HG02763 (cell line): ENCODE measurements at regions not wholly inside any gene's neighbourhood (a gene's known extent, or its start where the extent isn't known, plus 50 kb on each side); places are given as distances from the start of the nearest gene placed in this dataset.
A peak's percentile ranks its signal among the peaks of the same experiment; 100 is the strongest.

Experiments used
- ATAC-seq: cut with Tn5 transposase; IDR thresholded peaks from one replicate; pipeline ENCODE4 v1.9.1; 2021; ENCODE audit warnings: mild to moderate bottlenecking, moderate library complexity; ENCODE audit not compliant: unreplicated experiment

DNA sequence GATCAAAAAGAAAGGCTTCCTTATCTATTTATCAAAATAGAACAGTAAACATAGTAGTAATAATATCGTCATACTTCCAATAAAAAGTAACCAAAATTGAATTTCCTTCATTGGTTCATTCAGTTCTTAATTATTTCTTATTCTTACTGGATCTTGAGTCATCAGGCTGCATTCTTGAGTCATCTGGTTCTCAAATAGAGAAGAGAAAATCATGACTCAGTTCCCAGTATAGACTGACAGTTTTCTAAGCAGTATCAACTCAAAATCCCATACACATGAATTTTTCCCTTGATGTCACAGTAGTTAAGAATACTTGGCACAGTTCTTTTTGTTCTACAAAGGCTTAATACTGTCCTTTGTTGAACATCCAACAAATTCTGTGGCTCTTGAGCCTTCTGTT, 626.9 kb upstream of the ADGRL4 start:
- ATAC-seq = no peak

DNA sequence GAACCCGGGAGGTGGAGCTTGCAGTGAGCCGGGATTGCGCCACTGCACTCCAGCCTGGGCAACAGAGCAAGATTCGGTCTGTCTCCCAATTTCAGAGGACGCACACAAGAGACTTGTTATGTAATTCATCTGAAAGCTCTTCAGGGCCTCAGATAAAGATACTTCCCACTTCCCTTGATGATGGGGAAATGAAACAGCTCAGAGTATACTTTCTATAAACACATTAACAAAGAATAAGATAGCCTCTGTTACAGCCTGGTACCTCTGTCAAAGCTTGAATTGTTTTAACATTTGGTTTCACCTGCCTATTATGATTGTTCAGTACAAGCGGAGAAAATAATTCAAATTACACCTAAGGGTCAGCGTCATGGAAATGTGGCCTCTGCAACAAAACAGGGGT, 622.9 kb upstream of the ADGRL4 start:
- ATAC-seq = peak; percentile 59

DNA sequence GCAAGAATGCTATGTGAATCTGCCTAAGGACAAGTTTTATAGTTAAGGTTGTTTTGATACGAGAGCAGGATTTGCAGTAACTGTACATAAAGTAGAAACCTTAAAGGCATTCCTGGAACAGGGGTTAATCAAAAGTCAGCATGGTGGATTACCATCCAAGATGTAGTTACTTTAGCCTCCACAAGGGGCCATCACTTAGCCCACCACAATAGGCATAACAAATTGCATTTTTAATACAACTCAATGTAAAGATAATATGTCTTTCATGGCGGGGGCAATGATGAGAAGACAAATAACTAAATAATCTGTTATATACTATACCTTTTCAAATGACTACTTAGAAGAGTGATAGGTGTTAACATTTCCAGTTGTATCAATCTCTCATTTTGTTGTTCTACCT, 611.2 kb upstream of the ADGRL4 start:
- no peak for ATAC-seq

DNA sequence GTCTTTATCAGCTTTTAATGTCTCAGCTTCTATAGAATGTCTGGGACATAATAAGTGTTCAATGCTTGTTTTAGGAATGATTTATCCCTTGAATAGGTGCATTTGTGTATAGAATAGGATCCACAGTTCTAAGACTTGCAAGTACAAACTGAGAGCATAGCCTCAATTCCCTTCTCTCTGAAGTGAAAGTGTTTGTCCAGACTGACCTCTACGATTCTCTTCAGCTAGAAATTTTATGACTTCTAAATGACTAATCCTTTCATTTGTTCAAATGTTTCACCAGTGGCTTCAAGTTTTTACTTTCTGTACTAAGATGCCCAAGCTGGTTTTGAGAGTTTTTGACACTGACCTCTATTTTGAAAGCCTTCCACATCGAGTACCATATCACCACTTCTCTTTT, 608.2 kb upstream of the ADGRL4 start:
- no peak for ATAC-seq

DNA sequence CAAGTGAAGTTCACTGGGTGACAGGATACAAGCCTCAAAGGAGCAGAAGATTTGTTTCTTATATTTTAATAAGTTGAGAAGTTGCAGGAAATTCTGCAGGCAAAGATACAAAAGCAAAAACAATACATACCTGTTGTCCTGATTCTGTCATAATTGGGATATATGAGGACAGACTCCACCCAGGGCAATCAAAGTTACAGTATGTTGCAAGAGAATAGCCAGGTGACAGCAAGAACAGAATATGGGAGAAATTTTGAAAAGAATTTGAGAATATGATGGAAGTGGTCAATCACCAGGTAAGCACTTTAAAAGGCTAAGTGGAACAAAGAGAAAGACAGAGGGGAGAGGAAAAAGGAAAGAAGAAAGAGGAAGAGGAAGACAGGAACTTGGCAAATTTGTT, 607.6 kb upstream of the ADGRL4 start:
- no peak for ATAC-seq

DNA sequence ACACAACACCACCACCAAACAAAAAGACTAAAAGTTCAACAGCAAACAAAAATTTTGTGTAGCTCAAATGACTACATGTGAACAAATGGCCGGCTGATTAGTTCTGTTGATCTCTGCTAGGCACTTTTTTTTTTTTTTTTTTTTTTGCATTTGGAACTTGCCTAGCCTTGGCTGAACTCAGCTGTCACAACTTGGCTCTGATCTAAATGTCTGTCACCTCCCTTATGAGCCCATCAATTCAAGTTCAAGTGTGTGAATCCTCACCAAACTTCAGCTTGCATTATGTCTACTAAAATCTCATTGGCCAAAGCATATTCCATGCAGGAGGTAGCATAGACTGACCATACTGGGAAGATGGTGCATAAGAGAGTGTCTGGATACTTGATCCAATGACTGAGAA, 606.5 kb upstream of the ADGRL4 start:
- no peak for ATAC-seq

DNA sequence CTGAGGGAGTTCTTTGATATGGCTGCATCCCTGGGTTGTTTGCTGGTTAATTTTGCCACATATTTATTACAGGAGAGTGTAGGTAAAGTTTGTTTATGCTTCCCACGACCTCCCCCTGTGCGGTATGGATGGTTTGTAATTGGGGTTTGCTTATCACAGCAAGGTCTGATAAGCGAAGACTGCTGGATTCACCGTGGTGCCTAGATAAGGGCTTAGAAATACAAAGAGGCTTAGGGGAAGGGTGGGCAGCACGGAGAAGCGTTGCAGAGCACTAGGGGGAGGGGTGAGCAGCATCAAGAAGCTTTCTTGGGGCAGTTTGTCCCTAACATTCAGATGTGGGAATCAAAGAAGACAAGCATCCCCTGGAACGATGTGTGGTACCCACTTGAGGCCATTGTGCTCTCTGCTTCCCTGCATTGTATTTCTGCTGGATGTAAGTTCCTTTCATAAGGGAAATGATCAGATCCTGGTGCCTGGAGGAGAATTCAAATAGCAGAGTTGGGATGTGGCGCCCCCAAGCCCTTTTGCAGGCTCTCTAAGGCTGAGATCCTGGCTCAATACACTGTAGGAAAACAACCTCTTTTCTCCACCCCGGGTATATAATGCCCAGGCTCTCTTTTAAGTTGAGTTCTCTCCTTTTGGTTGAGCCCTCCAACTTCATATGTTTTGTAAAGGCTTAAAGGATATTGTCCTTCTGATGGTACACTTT, 598.1 kb upstream of the ADGRL4 start:
- ATAC-seq = no peak

DNA sequence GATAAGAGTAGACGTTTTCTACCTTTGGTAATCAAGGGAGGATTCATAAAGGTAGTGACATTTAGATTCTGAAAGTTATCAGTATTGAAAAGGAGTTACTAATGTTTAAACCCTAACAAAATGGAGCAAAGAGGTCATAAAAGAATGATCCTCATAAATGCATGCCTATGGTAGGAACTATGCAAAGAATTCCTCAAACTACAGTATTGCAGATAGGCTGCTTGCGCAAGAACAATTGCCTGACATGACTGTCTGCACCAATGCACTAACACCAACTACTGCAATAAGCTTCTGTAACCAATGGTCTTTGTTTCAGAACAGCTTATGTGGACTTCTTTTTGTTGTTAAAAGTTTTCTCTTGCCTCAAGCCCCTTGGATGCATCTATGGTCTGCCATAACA, 597.3 kb upstream of the ADGRL4 start:
- ATAC-seq = no peak

DNA sequence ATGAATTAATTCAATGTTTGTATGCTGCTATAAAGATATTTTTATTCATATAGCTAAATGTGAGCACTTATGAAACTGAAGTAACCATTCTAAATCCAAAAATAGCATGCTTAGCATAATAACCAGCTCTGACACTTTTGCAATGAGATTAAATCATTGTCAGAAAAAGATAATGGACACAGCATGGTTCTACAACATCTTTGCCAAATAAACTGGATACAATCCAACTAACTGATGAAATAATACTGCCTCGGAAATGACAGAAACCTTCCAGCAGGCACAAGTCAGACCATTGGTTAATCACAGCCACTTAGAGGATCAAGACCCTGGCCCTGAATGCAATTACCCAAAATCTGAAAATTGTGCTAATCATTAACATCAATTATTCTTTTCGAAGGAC, 592.7 kb upstream of the ADGRL4 start:
- ATAC-seq = no peak

DNA sequence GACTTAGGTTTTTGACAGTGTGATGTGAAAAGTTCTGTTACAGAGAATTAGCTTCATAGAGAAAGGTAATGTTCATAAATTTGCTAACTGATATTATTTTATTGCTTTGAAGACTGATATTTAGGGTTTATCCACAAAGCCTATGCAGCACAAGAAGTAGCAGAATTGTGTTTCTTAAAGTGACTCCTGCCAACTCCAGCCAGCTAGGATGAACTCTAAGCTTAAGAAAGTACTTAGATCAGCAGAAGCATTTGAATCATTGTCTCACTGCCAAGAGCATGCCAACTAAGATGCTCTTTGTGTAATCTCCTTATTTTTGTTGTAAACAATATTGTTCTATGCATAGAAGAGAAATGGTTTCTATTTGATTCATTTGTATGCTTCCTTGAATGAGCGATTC, 589.4 kb upstream of the ADGRL4 start:
- no peak for ATAC-seq

DNA sequence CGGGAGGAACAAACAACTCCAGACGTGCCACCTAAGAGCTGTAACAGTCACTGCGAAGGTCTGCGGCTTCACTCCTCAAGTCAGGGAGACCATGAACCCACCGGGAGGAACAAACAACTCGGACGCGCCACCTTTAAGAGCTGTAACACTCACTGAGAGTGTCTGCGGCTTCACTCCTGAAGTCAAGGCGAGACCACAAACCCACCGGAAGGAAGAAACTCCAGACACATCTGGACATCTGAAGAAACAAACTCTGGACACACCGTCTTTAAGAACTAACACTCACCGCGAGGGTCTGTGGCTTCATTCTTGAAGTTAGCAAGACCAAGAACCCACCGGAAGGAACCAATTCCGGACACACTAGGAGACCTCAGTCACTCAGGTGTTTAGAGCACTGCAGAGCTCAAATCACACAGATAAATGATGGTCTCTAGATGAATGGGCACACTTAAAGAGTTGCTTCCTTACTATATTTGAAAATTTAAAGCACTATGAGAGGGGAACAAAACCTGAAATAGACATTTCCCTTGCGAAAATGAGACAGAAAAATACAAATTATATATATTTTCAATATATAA, 587.7 kb upstream of the ADGRL4 start:
- no peak for ATAC-seq

DNA sequence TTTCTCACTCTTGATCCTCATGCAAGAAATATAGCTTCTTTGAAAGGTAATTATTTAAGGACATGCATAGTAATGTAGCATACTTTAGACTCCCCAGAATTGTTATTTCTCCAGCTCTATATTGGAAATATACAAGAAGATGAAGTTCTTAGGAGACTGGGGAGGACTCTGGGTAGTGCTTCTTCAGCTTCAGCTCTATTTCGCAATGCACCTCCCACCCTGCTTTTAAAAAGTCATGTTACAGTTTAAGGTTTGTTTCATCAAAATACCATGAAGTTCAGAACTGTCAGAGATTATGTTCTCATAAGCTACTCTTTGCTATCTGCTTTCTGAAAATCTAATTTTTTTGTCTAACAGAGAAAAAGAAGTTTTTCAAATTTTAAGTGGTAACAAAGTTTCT, 586.2 kb upstream of the ADGRL4 start:
- ATAC-seq = no peak

DNA sequence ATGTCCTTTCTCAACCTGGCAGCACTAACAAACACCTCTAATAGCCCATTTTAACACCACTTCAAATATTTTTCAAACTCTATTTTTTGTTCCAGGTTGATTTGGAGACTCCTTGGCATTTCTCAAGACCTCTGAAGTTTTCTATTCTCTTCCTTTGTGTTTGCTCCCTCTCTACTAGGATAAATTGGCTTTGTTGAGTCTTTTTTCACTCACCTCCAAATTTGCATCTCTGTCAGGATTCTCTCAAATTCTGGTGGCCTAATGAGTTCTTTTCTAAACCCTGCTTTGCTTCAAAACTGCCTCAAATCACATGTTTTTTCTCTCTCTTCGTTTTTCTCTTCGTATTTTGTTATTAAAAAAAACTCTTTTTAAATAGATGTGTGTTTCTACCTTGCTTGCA, 582.2 kb upstream of the ADGRL4 start:
- no peak for ATAC-seq

DNA sequence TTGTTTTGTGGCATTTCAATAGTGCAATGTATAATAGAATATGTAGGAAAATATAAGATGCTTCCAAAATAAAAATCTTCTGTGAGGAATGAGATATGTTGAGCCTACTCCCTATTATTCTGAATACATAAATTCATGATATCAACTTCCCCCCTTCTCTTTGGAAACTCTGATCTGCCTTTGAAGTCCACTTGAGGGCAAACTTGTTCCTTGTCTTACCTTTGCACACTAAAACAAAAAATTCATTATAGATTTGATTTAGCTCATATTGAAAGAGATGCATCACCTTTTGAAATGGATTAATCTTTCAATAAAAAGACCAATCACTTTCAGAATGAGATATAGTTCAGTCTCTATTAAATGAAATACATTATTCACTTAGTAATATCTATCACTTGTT, 580.7 kb upstream of the ADGRL4 start:
- no peak for ATAC-seq

DNA sequence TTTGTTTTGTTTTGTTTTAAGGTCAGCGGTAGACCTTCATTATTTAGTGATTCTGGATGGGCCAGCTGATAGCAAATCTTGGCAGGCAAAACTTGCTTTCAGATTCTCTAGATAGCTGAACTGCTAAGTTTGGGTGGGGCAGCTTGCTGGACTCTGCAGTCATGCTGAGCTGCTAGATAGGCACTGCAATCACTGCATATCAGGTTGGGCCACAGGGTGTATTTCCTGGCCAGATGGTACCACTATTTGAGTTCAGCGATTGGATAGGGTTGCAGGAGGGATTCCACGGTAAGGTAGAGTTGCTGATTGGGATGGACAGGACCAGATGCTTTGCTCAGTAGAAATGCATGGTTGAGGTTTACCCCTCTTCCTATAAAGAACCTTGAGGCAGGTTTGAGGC, 579.3 kb upstream of the ADGRL4 start:
- ATAC-seq = no peak

DNA sequence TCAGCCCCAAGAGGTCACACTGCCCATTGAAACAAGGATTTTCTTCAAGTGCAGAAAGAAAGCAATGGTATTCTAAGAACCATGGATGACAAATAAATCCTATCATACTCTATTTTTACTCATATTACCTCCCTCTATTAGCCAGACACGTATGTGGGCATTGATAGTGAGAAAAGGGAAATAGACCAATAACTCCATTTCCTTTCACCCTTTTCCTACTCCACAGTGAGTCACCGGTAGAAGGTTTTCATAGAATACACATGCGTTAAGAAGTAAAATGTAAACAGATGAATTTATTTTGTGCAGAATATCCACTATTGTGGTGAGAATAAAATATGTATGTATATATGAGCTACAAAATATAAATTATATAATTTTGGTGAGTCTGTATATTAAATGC, 568.9 kb upstream of the ADGRL4 start:
- ATAC-seq = no peak

DNA sequence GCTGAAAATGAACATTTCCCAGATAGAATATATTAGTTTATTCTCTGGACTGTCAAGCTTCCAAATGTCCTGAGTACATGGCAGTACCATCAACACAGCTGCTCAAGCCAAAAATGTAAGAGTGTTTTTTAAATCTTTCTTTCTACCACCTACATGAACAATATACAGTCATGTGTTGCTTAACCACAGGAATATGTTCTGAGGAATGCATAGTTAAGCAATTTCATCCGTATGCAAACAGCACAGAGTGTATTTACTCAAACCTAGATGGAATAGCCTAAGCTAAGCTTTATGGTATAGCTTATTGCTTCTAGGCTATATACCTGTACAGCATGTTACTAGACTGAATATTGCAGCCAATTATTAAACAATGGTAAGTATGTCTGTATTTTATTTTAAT, 561.9 kb upstream of the ADGRL4 start:
- ATAC-seq = no peak

DNA sequence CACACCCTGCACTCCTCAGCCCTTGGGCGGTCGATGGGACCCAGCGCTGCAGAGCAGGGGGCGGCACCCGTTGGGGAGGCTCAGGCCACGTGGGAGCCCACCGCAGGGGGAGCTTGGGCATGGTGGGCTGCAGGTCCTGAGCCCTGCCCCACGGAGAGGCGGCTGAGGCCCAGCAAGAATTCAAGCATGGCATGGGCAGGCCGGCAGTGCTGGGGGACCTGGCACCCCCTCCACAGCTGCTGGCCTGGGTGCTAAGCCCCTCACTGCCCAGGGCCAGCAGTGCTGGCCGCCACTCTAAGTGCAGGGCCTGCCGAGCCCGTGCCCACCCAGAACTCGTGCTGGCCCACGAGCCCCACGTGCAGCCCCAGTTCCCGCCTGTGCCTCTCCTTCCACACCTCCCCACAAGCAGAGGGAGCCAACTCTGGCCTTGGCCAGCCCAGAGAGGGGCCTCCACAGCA, 555.0 kb upstream of the ADGRL4 start:
- ATAC-seq = no peak

DNA sequence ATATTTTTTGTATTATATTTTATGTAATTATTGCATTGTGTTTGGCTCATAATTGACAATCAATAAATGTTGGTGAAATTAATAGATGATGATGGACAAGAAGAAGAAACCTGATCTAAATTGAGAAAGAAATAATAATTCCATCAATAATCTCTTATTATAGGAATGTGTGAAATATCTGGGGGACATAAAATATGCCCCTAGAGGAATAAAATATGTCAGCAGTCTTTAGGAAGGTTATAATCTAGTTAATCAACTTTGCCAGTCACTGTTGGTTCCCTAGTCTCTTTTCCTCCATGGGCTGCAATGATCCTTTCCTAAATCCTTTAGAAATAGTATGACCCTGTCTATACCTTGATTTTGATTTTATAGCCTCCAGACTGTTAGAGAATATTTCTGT, 549.7 kb upstream of the ADGRL4 start:
- ATAC-seq = no peak

DNA sequence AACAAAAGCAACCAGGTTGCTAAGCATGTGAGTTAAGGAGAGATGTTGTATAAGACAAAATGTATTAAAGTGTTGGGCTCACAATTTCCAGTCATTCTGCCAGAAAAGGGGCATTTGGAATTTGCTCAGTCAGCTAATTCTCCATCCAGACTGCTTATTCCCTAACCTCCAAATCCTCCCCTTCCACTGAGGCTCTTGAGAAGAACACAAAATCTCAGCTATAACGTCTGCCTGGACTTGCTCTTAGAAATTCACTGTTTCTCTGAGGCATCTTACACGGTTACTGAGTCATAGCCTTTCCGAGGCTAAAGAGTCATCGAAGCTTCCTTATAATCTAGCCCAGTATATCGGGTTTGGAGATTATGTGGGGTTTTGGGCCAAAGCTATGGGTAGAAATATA, 548.2 kb upstream of the ADGRL4 start:
- no peak for ATAC-seq

DNA sequence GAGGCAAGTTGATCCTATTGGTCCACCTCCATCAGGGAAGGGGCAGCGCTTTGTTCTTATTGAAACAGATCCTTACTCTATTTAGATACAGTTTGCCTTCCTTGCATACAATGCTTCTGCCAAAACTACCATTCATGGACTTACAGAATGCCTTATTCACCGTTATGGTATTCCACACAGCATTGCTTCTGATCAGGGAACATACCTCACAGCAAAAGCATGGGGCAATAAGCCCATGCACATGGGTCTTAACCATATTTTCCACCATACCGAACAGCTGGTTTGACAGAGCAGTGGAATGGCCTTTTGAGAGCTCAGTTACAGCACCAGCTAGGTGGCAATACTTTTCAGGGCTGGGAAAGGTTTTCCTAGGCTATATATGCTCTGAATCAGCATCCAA, 544.8 kb upstream of the ADGRL4 start:
- ATAC-seq = no peak

DNA sequence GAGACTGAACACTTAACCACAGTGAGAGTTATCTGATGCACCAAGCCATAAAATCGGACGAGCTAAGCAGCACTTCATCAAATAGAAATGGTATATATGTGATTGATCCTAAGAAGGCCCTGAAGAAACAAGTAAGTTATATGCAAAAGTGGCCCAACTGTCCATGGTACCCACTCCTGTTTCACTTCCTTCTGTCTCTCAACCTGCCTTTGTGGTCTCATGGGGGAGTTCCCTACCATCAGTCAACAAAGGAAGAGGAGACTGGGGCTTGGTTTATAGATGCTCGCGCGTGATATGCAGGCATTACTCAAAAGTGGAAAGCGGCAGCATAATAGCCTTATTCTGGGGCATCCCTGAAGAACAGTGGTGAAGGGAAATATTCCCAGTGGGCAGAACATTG, 543.9 kb upstream of the ADGRL4 start:
- no peak for ATAC-seq

DNA sequence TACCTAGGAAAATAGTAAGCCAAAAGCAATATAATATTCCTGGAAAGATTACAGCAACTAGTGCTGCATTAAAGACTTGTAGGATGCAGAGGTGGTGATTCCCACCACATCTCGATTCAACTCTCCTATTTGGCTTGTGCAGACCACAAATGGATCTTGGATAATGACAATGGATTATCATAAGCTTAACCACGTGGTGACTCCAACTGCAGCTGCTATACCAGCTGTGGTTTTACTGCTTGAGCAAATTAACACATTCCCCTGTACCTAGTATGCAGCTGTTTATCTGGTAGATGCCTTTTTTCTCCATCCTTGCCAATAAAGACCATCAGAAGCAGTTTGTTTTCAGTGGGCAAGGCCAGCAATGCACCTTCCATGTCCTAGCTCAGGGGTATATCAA, 542.7 kb upstream of the ADGRL4 start:
- no peak for ATAC-seq
